ENCODE measurements at regions not wholly inside any gene's neighbourhood (a gene's known extent, or its start where the extent isn't known, plus 50 kb on each side); places are given as distances from the start of the nearest gene placed in this dataset.

- no peak overlapping the region for H3K4me3 ChIP-seq (ENCODE audit: control insufficient read depth in 2 of 3, extremely low read depth in 1 of 3, insufficient read depth in 2 of 3, low read depth in 1 of 3, low read length in 3 of 3)
- H4K20me1 ChIP-seq (ENCODE audit: control insufficient read depth, extremely low read depth, insufficient read depth, low read length): no peaks in the 10 kb centered on the region
- no peaks in the 10 kb centered on the region for H3K9me1 ChIP-seq (ENCODE audit: control insufficient read depth, extremely low read depth, insufficient read depth, low read length)
- no peaks in the 10 kb centered on the region for H3K79me2 ChIP-seq (ENCODE audit: control insufficient read depth, insufficient read depth, low read length)
- H3K9ac ChIP-seq (ENCODE audit: control insufficient read depth, extremely low read depth, insufficient read depth, low read length): peak overlapping the region; percentile 9
- dilution Hi-C loops (cut with MboI; ENCODE audit: extremely low pct_ligation_motif_present, low sequenced_read_pairs): no loop called here
- H3K36me3 ChIP-seq (ENCODE audit: control insufficient read depth in 2 of 2, extremely low read depth in 1 of 2, insufficient read depth in 2 of 2, low read length in 2 of 2): no peaks in the 10 kb centered on the region
- H3K4me2 ChIP-seq (ENCODE audit: control insufficient read depth, extremely low read depth, insufficient read depth, low read depth, low read length): no peak overlapping the region
- H2AFZ ChIP-seq (ENCODE audit: control insufficient read depth, low read length): no peak overlapping the region
- DNase-seq (ENCODE audit: low read depth, low spot score) (no peak), FAIRE-seq (no peak)
- H3K27ac ChIP-seq (ENCODE audit: control insufficient read depth, insufficient read depth, low read length): peak overlapping the region; percentile 46
- H3K4me1 ChIP-seq (ENCODE audit: control insufficient read depth, extremely low read depth, insufficient read depth, low read length): peaks cover 54% of the 10 kb centered on the region
- no peaks in the 10 kb centered on the region for H3K27me3 ChIP-seq (ENCODE audit: control insufficient read depth, extremely low read depth, insufficient read depth, low read length)
- TF ChIP-seq EZH2 (IDR thresholded peaks at IDR 0.05; ENCODE audit: low read length) (no peak), CTCF (optimal IDR thresholded peaks at IDR 0.05 in 1 of 3, IDR thresholded peaks at IDR 0.05 in 1 of 3, conservative IDR thresholded peaks at IDR 0.05 in 1 of 3; ENCODE audit: extremely low read depth in 1 of 3, insufficient read depth in 2 of 3, low read length in 3 of 3) (no peak)
- no peaks in the 10 kb centered on the region for H3K9me3 ChIP-seq (ENCODE audit: control insufficient read depth, low read depth, low read length)
Measured at GRCh38 chrX:46256875-46257274, 288.3 kb downstream of the ZNF674 start.

- FAIRE-seq: no peak
- no peak overlapping the region for H3K4me2 ChIP-seq (ENCODE audit: control insufficient read depth, extremely low read depth, insufficient read depth, low read depth, low read length)
- dilution Hi-C loops (cut with MboI; ENCODE audit: extremely low pct_ligation_motif_present, low sequenced_read_pairs): no loop called here
Measured at GRCh38 chrX:46255046-46255445, 290.2 kb downstream of the ZNF674 start.

More at GRCh38 chrX:46255046-46255445, 290.2 kb downstream of the ZNF674 start:
- no peak overlapping the region for H3K9ac ChIP-seq (ENCODE audit: control insufficient read depth, extremely low read depth, insufficient read depth, low read length)
- peaks cover 45% of the 10 kb centered on the region for H3K4me1 ChIP-seq (ENCODE audit: control insufficient read depth, extremely low read depth, insufficient read depth, low read length)
- H3K79me2 ChIP-seq (ENCODE audit: control insufficient read depth, insufficient read depth, low read length): no peaks in the 10 kb centered on the region
- no peak overlapping the region for H3K4me3 ChIP-seq (ENCODE audit: control insufficient read depth in 2 of 3, extremely low read depth in 1 of 3, insufficient read depth in 2 of 3, low read depth in 1 of 3, low read length in 3 of 3)
- H3K9me3 ChIP-seq (ENCODE audit: control insufficient read depth, low read depth, low read length): no peaks in the 10 kb centered on the region
- H3K36me3 ChIP-seq (ENCODE audit: control insufficient read depth in 2 of 2, extremely low read depth in 1 of 2, insufficient read depth in 2 of 2, low read length in 2 of 2): no peaks in the 10 kb centered on the region
- no peaks in the 10 kb centered on the region for H3K27me3 ChIP-seq (ENCODE audit: control insufficient read depth, extremely low read depth, insufficient read depth, low read length)
- no peak overlapping the region for H2AFZ ChIP-seq (ENCODE audit: control insufficient read depth, low read length)
- no peak for DNase-seq (ENCODE audit: low read depth, low spot score)
- H3K27ac ChIP-seq (ENCODE audit: control insufficient read depth, insufficient read depth, low read length): no peak overlapping the region
- no peaks in the 10 kb centered on the region for H4K20me1 ChIP-seq (ENCODE audit: control insufficient read depth, extremely low read depth, insufficient read depth, low read length)
- no peak for TF ChIP-seq EZH2 (IDR thresholded peaks at IDR 0.05; ENCODE audit: low read length)
- no peak for TF ChIP-seq CTCF (optimal IDR thresholded peaks at IDR 0.05 in 1 of 3, IDR thresholded peaks at IDR 0.05 in 1 of 3, conservative IDR thresholded peaks at IDR 0.05 in 1 of 3; ENCODE audit: extremely low read depth in 1 of 3, insufficient read depth in 2 of 3, low read length in 3 of 3)
- H3K9me1 ChIP-seq (ENCODE audit: control insufficient read depth, extremely low read depth, insufficient read depth, low read length): no peaks in the 10 kb centered on the region
